Mesenchymal stem cell (in vitro differentiated cells and primary cell): ENCODE measurements at regions not wholly inside any gene's neighbourhood (a gene's known extent, or its start where the extent isn't known, plus 50 kb on each side); places are given as distances from the start of the nearest gene placed in this dataset.
A peak's percentile ranks its signal among the peaks of the same experiment; 100 is the strongest.

Source experiments
- DNase-seq: peaks from one replicate; pipeline ENCODE4 v3.0.0-alpha.2; 2013
- H2AFZ ChIP-seq: one replicate; pipeline ENCODE4 v1.6.1; 2013; ENCODE audit warnings: low read depth, mild to moderate bottlenecking, control low read depth, inconsistent platforms, low read length, moderate library complexity
- H2AK5ac ChIP-seq: 2 replicates; pipeline ENCODE4 v1.6.1; 2013; ENCODE audit warnings: low read length, moderate library complexity, mild to moderate bottlenecking, inconsistent platforms; ENCODE audit not compliant: severe bottlenecking
- H2BK120ac ChIP-seq: one replicate; pipeline ENCODE4 v1.6.1; 2013; ENCODE audit warnings: low read depth, mild to moderate bottlenecking, inconsistent platforms, low read length, moderate library complexity
- H2BK12ac ChIP-seq, 2 experiments: one replicate each; pipeline ENCODE4 v1.6.1; 2013; ENCODE audit warnings: inconsistent platforms in 2 of 2, low read length in 2 of 2, mild to moderate bottlenecking in 2 of 2, moderate library complexity in 2 of 2, control low read depth in 1 of 2
- H2BK15ac ChIP-seq: one replicate; pipeline ENCODE4 v1.6.1; 2013; ENCODE audit warnings: mild to moderate bottlenecking, low read depth, inconsistent platforms; ENCODE audit not compliant: poor library complexity, severe bottlenecking
- H2BK5ac ChIP-seq: 2 replicates; pipeline ENCODE4 v1.6.1; 2013; ENCODE audit warnings: low read depth, mild to moderate bottlenecking, low read length, control low read depth, inconsistent platforms; ENCODE audit not compliant: poor library complexity, severe bottlenecking
- H3K14ac ChIP-seq, 2 experiments: one replicate each; pipeline ENCODE4 v1.6.1; 2013; ENCODE audit warnings: inconsistent platforms in 2 of 2, low read length in 2 of 2, control low read depth in 1 of 2, mild to moderate bottlenecking in 1 of 2, moderate library complexity in 1 of 2
- H3K18ac ChIP-seq, 2 experiments: one replicate each; pipeline ENCODE4 v1.6.1; 2013; ENCODE audit warnings: inconsistent platforms in 2 of 2, low read length in 2 of 2, control low read depth in 1 of 2, low read depth in 1 of 2, mild to moderate bottlenecking in 1 of 2
- H3K23ac ChIP-seq, 2 experiments: one replicate each; pipeline ENCODE4 v1.6.1; 2013; ENCODE audit warnings: inconsistent platforms in 2 of 2, low read length in 2 of 2, mild to moderate bottlenecking in 2 of 2, moderate library complexity in 2 of 2, control low read depth in 1 of 2
- H3K27ac ChIP-seq: 2 replicates; pipeline ENCODE4 v1.5.1; 2013; ENCODE audit warnings: mild to moderate bottlenecking, moderate library complexity, low read length, control low read depth, inconsistent platforms; ENCODE audit not compliant: poor library complexity, severe bottlenecking
- H3K27me3 ChIP-seq, 2 experiments: 2 replicates each; pipeline versions ENCODE4 v1.6.1 to v1.7.0; 2013; ENCODE audit warnings: low read length in 2 of 2, mild to moderate bottlenecking in 2 of 2, moderate library complexity in 2 of 2, control low read depth in 1 of 2, inconsistent platforms in 1 of 2; ENCODE audit not compliant: control insufficient read depth in 1 of 2, insufficient read depth in 1 of 2
- H3K36me3 ChIP-seq, 2 experiments: 2 replicates each; pipeline versions ENCODE4 v1.6.1 to v1.7.0; 2013; ENCODE audit warnings: low read length in 2 of 2, control low read depth in 1 of 2, inconsistent platforms in 1 of 2, low read depth in 1 of 2, mild to moderate bottlenecking in 1 of 2; ENCODE audit not compliant: insufficient read depth in 2 of 2, control insufficient read depth in 1 of 2
- H3K4ac ChIP-seq, 2 experiments: one replicate each; pipeline ENCODE4 v1.6.1; 2013; ENCODE audit warnings: inconsistent platforms in 2 of 2, low read length in 2 of 2, mild to moderate bottlenecking in 2 of 2, moderate library complexity in 2 of 2, control low read depth in 1 of 2, low read depth in 1 of 2
- H3K4me1 ChIP-seq: 2 replicates; pipeline ENCODE4 v1.6.1; 2013; ENCODE audit warnings: low read depth, low read length, control low read depth; ENCODE audit not compliant: control insufficient read depth, insufficient read depth
- H3K4me2 ChIP-seq: 2 replicates; pipeline ENCODE4 v1.6.1; 2013; ENCODE audit warnings: low read length, mild to moderate bottlenecking, inconsistent platforms; ENCODE audit not compliant: poor library complexity, severe bottlenecking
- H3K4me3 ChIP-seq, 2 experiments: 2 replicates each; pipeline versions ENCODE4 v1.5.1 to v1.7.0; 2013; ENCODE audit warnings: low read length in 2 of 2, mild to moderate bottlenecking in 2 of 2, control low read depth in 1 of 2, low read depth in 1 of 2; ENCODE audit not compliant: insufficient read depth in 1 of 2
- H3K79me1 ChIP-seq: replicated peaks from 2 replicates; pipeline ENCODE4 v1.6.1; 2013; ENCODE audit warnings: mild to moderate bottlenecking, control low read depth, low read length, inconsistent platforms; ENCODE audit not compliant: poor library complexity, severe bottlenecking
- H3K9ac ChIP-seq: 2 replicates; pipeline ENCODE4 v1.7.0; 2013; ENCODE audit warnings: mild to moderate bottlenecking, low read length, moderate library complexity
- H3K9me3 ChIP-seq: 2 replicates; pipeline ENCODE4 v1.7.0; 2013; ENCODE audit warnings: mild to moderate bottlenecking, low read length; ENCODE audit not compliant: control insufficient read depth
- H4K8ac ChIP-seq: one replicate; pipeline ENCODE4 v1.6.1; 2013; ENCODE audit warnings: inconsistent platforms, mild to moderate bottlenecking, low read length, moderate library complexity
- H4K91ac ChIP-seq: one replicate; pipeline ENCODE4 v1.6.1; 2013; ENCODE audit warnings: mild to moderate bottlenecking, low read length, inconsistent platforms
- WGBS: methylation state at CpG from one replicate; pipeline ENCODE4 v1.1.7; 2013; ENCODE audit warnings: mixed read lengths; 5-methylcytosine and 5-hydroxymethylcytosine counted together

GRCh38 chr4:138851391-138852335, 163.9 kb upstream of the NOCT start:
- no peaks in the 10 kb centered on the region for H3K79me1 ChIP-seq
- H2AFZ ChIP-seq, result no peak overlapping the region
- H2BK120ac ChIP-seq, result no peak overlapping the region
- H3K9ac ChIP-seq, result peak overlapping the region; percentile 22
- no peak overlapping the region for H3K27ac ChIP-seq
- no peaks in the 10 kb centered on the region for H3K9me3 ChIP-seq
- DNase-seq, result no peak
- H2BK15ac ChIP-seq, result no peak overlapping the region
- peak overlapping the region; percentile 66 for H3K4me2 ChIP-seq
- peaks cover 3% of the 10 kb centered on the region for H3K4me1 ChIP-seq
- H4K91ac ChIP-seq, result no peak overlapping the region
- H3K36me3 ChIP-seq, result no peaks in the 10 kb centered on the region
- H3K14ac ChIP-seq, result no peak overlapping the region
- no peak overlapping the region for H2AK5ac ChIP-seq
- H3K4ac ChIP-seq, result no peak overlapping the region
- H2BK12ac ChIP-seq, result no peak overlapping the region
- peak overlapping the region in 1 of 2 experiments; percentile 48 for H3K4me3 ChIP-seq
- H2BK5ac ChIP-seq, result no peak overlapping the region
- peaks cover 0 to 22% of the 10 kb centered on the region in 2 experiments for H3K27me3 ChIP-seq
- 52% methylated on average over 14 of the region's 17 CpGs for WGBS
- no peak overlapping the region for H3K23ac ChIP-seq
- H4K8ac ChIP-seq, result no peak overlapping the region
- H3K18ac ChIP-seq, result no peak overlapping the region

- Histone ChIP-seq H3K4me2 (no peak overlapping the region), H3K9ac (no peak overlapping the region), H3K9me3 (no peaks in the 10 kb centered on the region), H3K14ac (no peak overlapping the region), H2AFZ (no peak overlapping the region), H3K4me1 (no peaks in the 10 kb centered on the region), H2BK5ac (no peak overlapping the region), H3K36me3 (no peaks in the 10 kb centered on the region), H4K8ac (no peak overlapping the region), H3K79me1 (no peaks in the 10 kb centered on the region), H3K4ac (no peak overlapping the region), H2BK15ac (no peak overlapping the region), H4K91ac (no peak overlapping the region), H2AK5ac (no peak overlapping the region), H2BK12ac (no peak overlapping the region), H3K27ac (no peak overlapping the region), H3K23ac (no peak overlapping the region), H2BK120ac (no peak overlapping the region), H3K18ac (no peak overlapping the region), H3K4me3 (no peak overlapping the region), H3K27me3 (peaks cover 0 to 8% of the 10 kb centered on the region in 2 experiments)
- DNase-seq, result no peak
- 74% methylated on average over 7 of the region's 9 CpGs for WGBS
These were observed 169.9 kb upstream of the NOCT start for GRCh38 chr4:138845664-138846063.

- no peaks in the 10 kb centered on the region for H3K4me1 ChIP-seq
- H3K14ac ChIP-seq, result peak overlapping the region in 1 of 2 experiments; percentile 57
- H3K4me2 ChIP-seq, result peak overlapping the region; percentile 26
- H3K4me3 ChIP-seq, result no peak overlapping the region
- H2BK12ac ChIP-seq, result no peak overlapping the region
- no peak overlapping the region for H3K27ac ChIP-seq
- no peak overlapping the region for H3K18ac ChIP-seq
- H3K36me3 ChIP-seq, result no peaks in the 10 kb centered on the region
- H2AK5ac ChIP-seq, result no peak overlapping the region
- no peak overlapping the region for H2BK15ac ChIP-seq
- no peaks in the 10 kb centered on the region for H3K9me3 ChIP-seq
- no peak overlapping the region for H2BK5ac ChIP-seq
- no peak overlapping the region for H2AFZ ChIP-seq
- no peak overlapping the region for H4K91ac ChIP-seq
- no peak overlapping the region for H3K9ac ChIP-seq
- no peak overlapping the region for H2BK120ac ChIP-seq
- no peaks in the 10 kb centered on the region for H3K79me1 ChIP-seq
- no peak for DNase-seq
- WGBS, result 82% methylated on average over 6 of the region's 6 CpGs
- peaks cover 0 to 9% of the 10 kb centered on the region in 2 experiments for H3K27me3 ChIP-seq
- H3K23ac ChIP-seq, result no peak overlapping the region
- no peak overlapping the region for H4K8ac ChIP-seq
- H3K4ac ChIP-seq, result no peak overlapping the region
These were observed 170.5 kb upstream of the NOCT start for GRCh38 chr4:138845054-138845453.

- H4K8ac ChIP-seq, result no peak overlapping the region
- H3K4ac ChIP-seq, result no peak overlapping the region
- H2AK5ac ChIP-seq, result no peak overlapping the region
- no peaks in the 10 kb centered on the region for H3K79me1 ChIP-seq
- H3K36me3 ChIP-seq, result no peaks in the 10 kb centered on the region
- no peak overlapping the region for H3K9ac ChIP-seq
- H2BK120ac ChIP-seq, result no peak overlapping the region
- no peak for DNase-seq
- H3K4me1 ChIP-seq, result no peaks in the 10 kb centered on the region
- no peak overlapping the region for H2BK5ac ChIP-seq
- WGBS, result 87% methylated on average over 5 of the region's 7 CpGs
- no peak overlapping the region for H2BK12ac ChIP-seq
- H3K27me3 ChIP-seq, result peaks cover 0 to 12% of the 10 kb centered on the region in 2 experiments
- H4K91ac ChIP-seq, result no peak overlapping the region
- H2AFZ ChIP-seq, result no peak overlapping the region
- no peak overlapping the region for H3K23ac ChIP-seq
- no peaks in the 10 kb centered on the region for H3K9me3 ChIP-seq
- no peak overlapping the region for H2BK15ac ChIP-seq
- no peak overlapping the region for H3K27ac ChIP-seq
- no peak overlapping the region for H3K14ac ChIP-seq
- H3K18ac ChIP-seq, result no peak overlapping the region
- no peak overlapping the region for H3K4me2 ChIP-seq
- H3K4me3 ChIP-seq, result no peak overlapping the region
These were observed 172.0 kb upstream of the NOCT start for GRCh38 chr4:138843616-138844015.
